ENCODE measurements at regions not wholly inside any gene's neighbourhood (a gene's known extent, or its start where the extent isn't known, plus 50 kb on each side); places are given as distances from the start of the nearest gene placed in this dataset.

GRCh38 chr2:226184540-226184939 is 615.1 kb downstream of the IRS1 start:
- Histone ChIP-seq H3K27me3 (ENCODE audit: low read length) (no peaks in the 10 kb centered on the region), H2AFZ (ENCODE audit: low read length) (no peak overlapping the region), H3K4me1 (ENCODE audit: low read length) (no peaks in the 10 kb centered on the region), H3K4me3 (ENCODE audit: low read length) (no peak overlapping the region), H3K9me2 (replicated peaks; ENCODE audit: insufficient read depth, low read length) (no peaks in the 10 kb centered on the region; the same call in 1 of the 2 replicates), H3K36me3 (ENCODE audit: insufficient read depth, low read length) (no peaks in the 10 kb centered on the region), H4K20me1 (ENCODE audit: insufficient read depth, low read depth, low read length) (no peaks in the 10 kb centered on the region), H3K9ac (ENCODE audit: low read length) (no peak overlapping the region), H3K27ac (ENCODE audit: low read length) (no peak overlapping the region), H3K79me2 (ENCODE audit: low read length) (no peaks in the 10 kb centered on the region), H3K4me2 (ENCODE audit: low read depth, low read length, poor library complexity, severe bottlenecking) (no peak overlapping the region), H3K9me3 (ENCODE audit: low read length) (no peaks in the 10 kb centered on the region)
- DNase-seq: no peak

- Histone ChIP-seq H2AFZ (ENCODE audit: low read length) (no peak overlapping the region), H3K9me3 (ENCODE audit: low read length) (no peaks in the 10 kb centered on the region), H3K9me2 (replicated peaks; ENCODE audit: insufficient read depth, low read length) (no peaks in the 10 kb centered on the region; the same call in 1 of the 2 replicates), H3K9ac (ENCODE audit: low read length) (no peak overlapping the region), H3K27ac (ENCODE audit: low read length) (no peak overlapping the region), H3K36me3 (ENCODE audit: insufficient read depth, low read length) (no peaks in the 10 kb centered on the region), H3K4me3 (ENCODE audit: low read length) (no peak overlapping the region), H3K4me2 (ENCODE audit: low read depth, low read length, poor library complexity, severe bottlenecking) (no peak overlapping the region), H3K4me1 (ENCODE audit: low read length) (no peaks in the 10 kb centered on the region), H4K20me1 (ENCODE audit: insufficient read depth, low read depth, low read length) (no peaks in the 10 kb centered on the region), H3K27me3 (ENCODE audit: low read length) (no peaks in the 10 kb centered on the region), H3K79me2 (ENCODE audit: low read length) (no peaks in the 10 kb centered on the region)
- DNase-seq: no peak
Observed at GRCh38 chr2:226183550-226183949, 616.1 kb downstream of the IRS1 start.

GRCh38 chr2:226183033-226183432 is 616.6 kb downstream of the IRS1 start:
- Histone ChIP-seq H3K27me3 (ENCODE audit: low read length) (no peaks in the 10 kb centered on the region), H3K9ac (ENCODE audit: low read length) (no peak overlapping the region), H3K4me1 (ENCODE audit: low read length) (no peaks in the 10 kb centered on the region), H4K20me1 (ENCODE audit: insufficient read depth, low read depth, low read length) (no peaks in the 10 kb centered on the region), H3K36me3 (ENCODE audit: insufficient read depth, low read length) (no peaks in the 10 kb centered on the region), H3K4me3 (ENCODE audit: low read length) (no peak overlapping the region), H3K79me2 (ENCODE audit: low read length) (no peaks in the 10 kb centered on the region), H3K27ac (ENCODE audit: low read length) (no peak overlapping the region), H3K4me2 (ENCODE audit: low read depth, low read length, poor library complexity, severe bottlenecking) (no peak overlapping the region), H3K9me3 (ENCODE audit: low read length) (no peaks in the 10 kb centered on the region), H2AFZ (ENCODE audit: low read length) (no peak overlapping the region), H3K9me2 (replicated peaks; ENCODE audit: insufficient read depth, low read length) (no peaks in the 10 kb centered on the region; the same call in 1 of the 2 replicates)
- DNase-seq: no peak

DNA sequence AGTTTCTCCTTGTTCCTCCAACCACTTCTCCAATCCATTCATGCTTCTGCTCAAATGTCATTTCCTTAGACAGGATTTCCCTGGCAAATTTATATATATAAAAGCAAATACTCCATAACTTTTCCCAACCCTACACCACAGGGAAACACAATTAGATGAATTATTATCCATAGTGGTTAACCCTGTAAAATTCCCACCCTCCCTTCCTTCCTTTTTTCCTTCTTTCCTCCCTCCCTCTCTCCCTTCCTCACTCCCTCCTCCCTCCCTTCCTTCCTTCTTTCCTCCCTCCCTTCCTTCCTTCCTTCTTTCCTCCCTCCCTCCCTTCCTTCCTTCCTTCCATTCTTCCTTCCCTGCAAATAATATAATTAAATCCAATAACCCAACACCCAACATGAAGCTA is 617.7 kb downstream of the IRS1 start:
- no peaks in the 10 kb centered on the region for H3K4me1 ChIP-seq (ENCODE audit: low read length)
- H3K9me3 ChIP-seq (ENCODE audit: low read length): peaks cover 3% of the 10 kb centered on the region; the same call in 1 of the 2 replicates
- H2AFZ ChIP-seq (ENCODE audit: low read length): no peak overlapping the region
- H3K79me2 ChIP-seq (ENCODE audit: low read length): no peaks in the 10 kb centered on the region
- no peaks in the 10 kb centered on the region for H4K20me1 ChIP-seq (ENCODE audit: insufficient read depth, low read depth, low read length)
- DNase-seq: no peak
- no peak overlapping the region for H3K27ac ChIP-seq (ENCODE audit: low read length)
- H3K27me3 ChIP-seq (ENCODE audit: low read length): no peaks in the 10 kb centered on the region
- H3K4me3 ChIP-seq (ENCODE audit: low read length): no peak overlapping the region
- no peaks in the 10 kb centered on the region; the same call in 1 of the 2 replicates for H3K9me2 ChIP-seq (replicated peaks; ENCODE audit: insufficient read depth, low read length)
- no peak overlapping the region for H3K9ac ChIP-seq (ENCODE audit: low read length)
- no peak overlapping the region for H3K4me2 ChIP-seq (ENCODE audit: low read depth, low read length, poor library complexity, severe bottlenecking)
- no peaks in the 10 kb centered on the region for H3K36me3 ChIP-seq (ENCODE audit: insufficient read depth, low read length)

DNA sequence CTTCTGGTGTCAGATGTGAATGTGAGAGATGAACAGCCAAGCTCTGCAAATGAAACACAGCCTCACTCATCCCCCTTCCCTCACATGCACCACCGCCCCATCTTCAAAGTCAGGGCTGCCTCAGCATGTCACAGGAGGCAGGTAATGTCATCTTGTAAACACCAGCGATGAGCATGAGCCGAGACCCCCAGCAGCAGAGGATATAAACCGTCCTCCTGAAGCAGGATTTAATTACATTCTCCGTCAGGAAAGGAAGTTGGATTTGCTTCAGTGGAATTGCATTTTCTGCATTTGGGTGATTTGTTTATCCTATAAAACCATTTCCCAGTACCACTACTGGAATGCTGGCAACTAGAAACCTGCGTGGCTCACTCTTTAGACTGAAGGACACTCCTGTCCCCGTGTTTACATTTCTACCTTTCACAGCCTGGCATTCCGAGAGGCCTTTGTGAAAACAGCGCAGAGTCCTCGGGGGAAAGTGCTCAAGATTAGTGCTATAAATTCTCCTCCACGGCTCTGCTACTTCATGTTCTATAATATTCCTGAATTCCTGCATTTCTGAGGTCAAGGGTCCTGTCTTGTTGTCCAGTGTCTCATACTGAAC is 619.2 kb downstream of the IRS1 start:
- H3K79me2 ChIP-seq (ENCODE audit: low read length): no peaks in the 10 kb centered on the region

DNA sequence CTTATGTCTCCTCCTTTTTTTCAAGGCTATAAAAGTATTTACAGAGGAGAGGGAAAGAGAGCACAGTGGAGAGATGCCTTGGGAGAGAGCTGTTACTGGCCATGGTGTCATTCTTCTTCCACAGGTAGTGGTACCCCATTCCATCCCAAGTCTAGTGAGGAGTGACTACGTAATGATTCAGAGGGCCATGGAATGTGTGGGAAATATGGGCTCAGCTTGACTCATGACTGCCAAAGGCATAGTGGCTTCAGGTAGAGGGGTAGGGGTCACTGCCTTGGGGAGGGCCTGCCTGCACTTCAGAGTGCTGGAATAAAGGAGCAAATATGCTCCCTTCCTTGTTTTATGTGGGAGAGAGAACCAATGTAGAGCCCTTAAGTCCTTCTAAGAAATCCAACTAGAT is 620.6 kb downstream of the IRS1 start:
- H3K9ac ChIP-seq (ENCODE audit: low read length): no peak overlapping the region
- no peaks in the 10 kb centered on the region for H3K36me3 ChIP-seq (ENCODE audit: insufficient read depth, low read length)
- no peak overlapping the region for H3K27ac ChIP-seq (ENCODE audit: low read length)
- H4K20me1 ChIP-seq (ENCODE audit: insufficient read depth, low read depth, low read length): no peaks in the 10 kb centered on the region
- no peaks in the 10 kb centered on the region for H3K4me1 ChIP-seq (ENCODE audit: low read length)
- H3K9me3 ChIP-seq (ENCODE audit: low read length): peaks cover 9% of the 10 kb centered on the region
- no peaks in the 10 kb centered on the region for H3K79me2 ChIP-seq (ENCODE audit: low read length)
- H3K4me2 ChIP-seq (ENCODE audit: low read depth, low read length, poor library complexity, severe bottlenecking): no peak overlapping the region
- H3K4me3 ChIP-seq (ENCODE audit: low read length): no peak overlapping the region
- no peaks in the 10 kb centered on the region; the same call in 1 of the 2 replicates for H3K9me2 ChIP-seq (replicated peaks; ENCODE audit: insufficient read depth, low read length)
- DNase-seq: no peak
- H2AFZ ChIP-seq (ENCODE audit: low read length): no peak overlapping the region
- no peaks in the 10 kb centered on the region for H3K27me3 ChIP-seq (ENCODE audit: low read length)

More for the DNA sequence above, 619.2 kb downstream of the IRS1 start:
- H3K9me3 ChIP-seq (ENCODE audit: low read length): peaks cover 9% of the 10 kb centered on the region
- no peak overlapping the region for H3K4me2 ChIP-seq (ENCODE audit: low read depth, low read length, poor library complexity, severe bottlenecking)
- no peaks in the 10 kb centered on the region for H3K36me3 ChIP-seq (ENCODE audit: insufficient read depth, low read length)
- H3K4me3 ChIP-seq (ENCODE audit: low read length): no peak overlapping the region
- no peak overlapping the region for H3K9ac ChIP-seq (ENCODE audit: low read length)
- no peaks in the 10 kb centered on the region for H4K20me1 ChIP-seq (ENCODE audit: insufficient read depth, low read depth, low read length)
- H3K27me3 ChIP-seq (ENCODE audit: low read length): no peaks in the 10 kb centered on the region
- no peaks in the 10 kb centered on the region; the same call in 1 of the 2 replicates for H3K9me2 ChIP-seq (replicated peaks; ENCODE audit: insufficient read depth, low read length)
- DNase-seq: no peak
- no peak overlapping the region for H2AFZ ChIP-seq (ENCODE audit: low read length)
- H3K27ac ChIP-seq (ENCODE audit: low read length): no peak overlapping the region
- H3K4me1 ChIP-seq (ENCODE audit: low read length): no peaks in the 10 kb centered on the region

DNA sequence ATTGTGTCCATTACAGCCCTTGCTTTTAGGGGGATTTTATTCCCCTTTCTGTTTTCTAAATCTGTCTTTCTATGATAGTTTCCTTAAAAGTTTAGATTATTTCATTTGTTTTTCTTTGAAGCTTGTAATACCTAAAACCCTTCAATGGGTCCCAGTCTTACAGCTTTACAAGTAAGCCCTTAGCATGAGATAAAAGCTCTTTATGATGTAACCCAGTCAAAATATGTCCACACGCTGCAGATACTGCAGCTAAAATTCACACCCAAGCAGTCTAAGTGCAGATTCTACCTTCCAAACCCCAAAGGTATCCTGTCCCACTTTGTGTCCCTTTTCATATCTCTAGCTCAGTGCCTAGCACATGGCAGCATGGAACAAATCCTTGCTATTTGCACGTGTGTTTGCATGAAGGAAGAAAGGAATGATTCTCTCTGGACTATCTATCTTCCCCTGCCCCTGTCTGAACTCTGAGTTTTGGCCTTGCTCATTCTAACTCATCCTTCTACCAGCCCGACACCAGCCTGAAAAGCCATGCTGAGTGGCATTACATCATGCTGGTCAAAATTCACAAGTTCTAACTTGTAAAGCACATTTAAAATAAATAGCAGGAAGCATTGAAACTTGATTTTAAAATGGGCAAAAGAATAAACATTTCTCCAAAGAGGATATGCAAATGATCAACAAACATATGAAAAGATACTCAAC is 623.2 kb downstream of the IRS1 start:
- H3K4me3 ChIP-seq (ENCODE audit: low read length): no peak overlapping the region
- H3K36me3 ChIP-seq (ENCODE audit: insufficient read depth, low read length): no peaks in the 10 kb centered on the region
- no peak overlapping the region for H2AFZ ChIP-seq (ENCODE audit: low read length)
- H3K79me2 ChIP-seq (ENCODE audit: low read length): no peaks in the 10 kb centered on the region
- H3K9me2 ChIP-seq (replicated peaks; ENCODE audit: insufficient read depth, low read length): no peaks in the 10 kb centered on the region
- no peak overlapping the region for H3K4me2 ChIP-seq (ENCODE audit: low read depth, low read length, poor library complexity, severe bottlenecking)
- H4K20me1 ChIP-seq (ENCODE audit: insufficient read depth, low read depth, low read length): no peaks in the 10 kb centered on the region
- no peaks in the 10 kb centered on the region for H3K4me1 ChIP-seq (ENCODE audit: low read length)
- H3K9me3 ChIP-seq (ENCODE audit: low read length): peaks cover 9% of the 10 kb centered on the region
- no peak for DNase-seq
- no peaks in the 10 kb centered on the region for H3K27me3 ChIP-seq (ENCODE audit: low read length)
- no peak overlapping the region for H3K27ac ChIP-seq (ENCODE audit: low read length)
- H3K9ac ChIP-seq (ENCODE audit: low read length): no peak overlapping the region

DNA sequence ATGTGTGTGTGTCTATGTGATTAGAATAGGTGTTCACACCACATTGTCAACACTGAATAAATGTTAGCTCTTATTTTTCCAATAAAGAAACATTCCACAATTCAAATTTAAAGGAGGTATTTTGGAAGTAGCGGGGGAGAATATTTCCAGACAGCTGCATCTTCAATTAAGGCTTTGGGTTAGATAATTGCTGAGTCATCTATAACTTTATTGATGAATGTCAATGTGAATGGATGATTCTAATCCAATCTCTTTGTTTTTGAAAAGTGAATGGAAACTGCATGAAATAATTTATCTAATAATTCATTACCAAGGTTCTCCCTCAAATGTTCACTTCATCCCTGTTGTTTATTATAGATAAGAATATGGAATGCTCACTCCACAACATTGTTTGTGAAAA is 625.2 kb downstream of the IRS1 start:
- Histone ChIP-seq H3K4me1 (ENCODE audit: low read length) (no peaks in the 10 kb centered on the region), H3K36me3 (ENCODE audit: insufficient read depth, low read length) (no peaks in the 10 kb centered on the region), H3K27me3 (ENCODE audit: low read length) (no peaks in the 10 kb centered on the region), H2AFZ (ENCODE audit: low read length) (no peak overlapping the region), H3K4me3 (ENCODE audit: low read length) (no peak overlapping the region), H3K9me3 (ENCODE audit: low read length) (peaks cover 9% of the 10 kb centered on the region), H3K9me2 (replicated peaks; ENCODE audit: insufficient read depth, low read length) (no peaks in the 10 kb centered on the region), H3K9ac (ENCODE audit: low read length) (no peak overlapping the region), H3K79me2 (ENCODE audit: low read length) (no peaks in the 10 kb centered on the region), H3K27ac (ENCODE audit: low read length) (no peak overlapping the region), H3K4me2 (ENCODE audit: low read depth, low read length, poor library complexity, severe bottlenecking) (no peak overlapping the region), H4K20me1 (ENCODE audit: insufficient read depth, low read depth, low read length) (no peaks in the 10 kb centered on the region)
- no peak for DNase-seq
